Neutrophil (primary cell): ENCODE measurements at regions not wholly inside any gene's neighbourhood (a gene's known extent, or its start where the extent isn't known, plus 50 kb on each side); places are given as distances from the start of the nearest gene placed in this dataset.

Source experiments
- H3K27ac ChIP-seq: fragments of 200-600 bp; sonication (generic); 2 replicates; pipeline ENCODE4 v1.5.1; 2016; ENCODE audit warnings: mild to moderate bottlenecking, moderate library complexity
- H3K27me3 ChIP-seq: fragments of 200-600 bp; sonication (generic); 2 replicates; pipeline ENCODE4 v1.6.0; 2016; ENCODE audit warnings: mild to moderate bottlenecking
- H3K36me3 ChIP-seq: fragments of 200-600 bp; sonication (generic); 2 replicates; pipeline ENCODE4 v1.5.1; 2017
- H3K4me1 ChIP-seq, 2 experiments: fragments of 200-600 bp in 1 of 2; sonication (generic) in 1 of 2; 1 replicate in 1 of 2; 2 replicates in 1 of 2; pipeline versions ENCODE4 v1.5.1 to v1.6.1; 2013 to 2016; ENCODE audit warnings: low read depth in 1 of 2, low read length in 1 of 2, mild to moderate bottlenecking in 1 of 2, moderate library complexity in 1 of 2; ENCODE audit not compliant: control insufficient read depth in 1 of 2, insufficient read depth in 1 of 2
- H3K4me3 ChIP-seq, 2 experiments: fragments of 200-600 bp in 1 of 2; sonication (generic) in 1 of 2; 1 replicate in 1 of 2; 2 replicates in 1 of 2; pipeline ENCODE4 v1.5.1; 2013 to 2016; ENCODE audit warnings: low read depth in 1 of 2, low read length in 1 of 2, mild to moderate bottlenecking in 1 of 2, moderate library complexity in 1 of 2
- H3K9me3 ChIP-seq: fragments of 200-600 bp; sonication (generic); 2 replicates; pipeline ENCODE4 v1.5.1; 2016
- CTCF ChIP-seq: fragments of 200-600 bp; sonication (generic); IDR thresholded peaks from 2 replicates; pipeline ENCODE4 v1.5.1; 2016; ENCODE audit warnings: antibody characterized with exemption

- Histone ChIP-seq H3K27ac (no peak overlapping the region), H3K36me3 (no peaks in the 10 kb centered on the region), H3K27me3 (peaks cover 96% of the 10 kb centered on the region), H3K9me3 (no peaks in the 10 kb centered on the region), H3K4me3 (no peak overlapping the region), H3K4me1 (no peaks in the 10 kb centered on the region)
- no peak for TF ChIP-seq CTCF
These were observed 468.4 kb downstream of the KDM4C start for GRCh38 chr9:7226007-7226640.
